Kidney epithelial cell (primary cell): ENCODE measurements at regions not wholly inside any gene's neighbourhood (a gene's known extent, or its start where the extent isn't known, plus 50 kb on each side); places are given as distances from the start of the nearest gene placed in this dataset.

Source experiments
- DNase-seq: peaks from one replicate; pipeline ENCODE4 v3.0.0-alpha.2; 2010; ENCODE audit warnings: low read depth
- H3K27me3 ChIP-seq: 2 replicates; pipeline ENCODE4 v1.6.0; 2011; ENCODE audit warnings: low read length; ENCODE audit not compliant: control insufficient read depth, insufficient read depth
- H3K36me3 ChIP-seq: 2 replicates; pipeline ENCODE4 v1.5.1; 2011; ENCODE audit warnings: low read length; ENCODE audit not compliant: control insufficient read depth, insufficient read depth
- H3K4me3 ChIP-seq: 2 replicates; pipeline ENCODE4 v1.5.1; 2011; ENCODE audit warnings: low read depth, mild to moderate bottlenecking, control low read depth, low read length
- CTCF ChIP-seq: IDR thresholded peaks from 2 replicates; pipeline ENCODE4 v1.5.1; 2011; ENCODE audit warnings: mild to moderate bottlenecking, moderate library complexity, low read length, control low read depth, inconsistent platforms; ENCODE audit not compliant: insufficient read depth, poor library complexity, severe bottlenecking

- Histone ChIP-seq H3K27me3 (no peaks in the 10 kb centered on the region), H3K4me3 (no peak overlapping the region), H3K36me3 (no peaks in the 10 kb centered on the region)
- TF ChIP-seq CTCF: no peak
- no peak for DNase-seq
Observed at GRCh38 chr16:6035161-6035560, 937.6 kb upstream of the EEF2KMT start.

DNA sequence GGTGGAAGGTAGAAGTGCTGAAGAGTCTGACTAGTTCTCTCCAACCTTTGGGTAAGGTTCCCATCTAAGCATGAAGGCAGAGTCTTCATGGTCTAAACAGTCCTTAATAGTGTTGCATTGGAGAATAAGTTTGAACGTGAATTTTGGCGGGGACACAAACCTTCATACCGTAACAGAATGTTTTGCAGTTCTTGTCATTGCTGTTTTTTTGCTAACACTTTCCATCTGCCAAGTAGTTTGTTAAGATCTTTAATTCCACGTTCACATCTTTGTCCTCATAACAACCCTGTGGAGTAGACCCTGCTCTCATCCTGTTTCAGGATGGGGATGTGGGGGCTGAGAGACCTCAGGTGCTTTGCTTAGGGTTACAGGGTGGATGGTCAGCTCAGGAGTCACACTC lies 936.9 kb upstream of the EEF2KMT start:
- Histone ChIP-seq H3K4me3 (no peak overlapping the region), H3K27me3 (no peaks in the 10 kb centered on the region), H3K36me3 (no peaks in the 10 kb centered on the region)
- TF ChIP-seq CTCF: no peak
- DNase-seq: no peak

GRCh38 chr16:6032438-6032837 lies 934.8 kb upstream of the EEF2KMT start:
- no peaks in the 10 kb centered on the region for H3K27me3 ChIP-seq
- no peak overlapping the region for H3K4me3 ChIP-seq
- TF ChIP-seq CTCF: no peak
- no peaks in the 10 kb centered on the region for H3K36me3 ChIP-seq
- DNase-seq: no peak

DNA sequence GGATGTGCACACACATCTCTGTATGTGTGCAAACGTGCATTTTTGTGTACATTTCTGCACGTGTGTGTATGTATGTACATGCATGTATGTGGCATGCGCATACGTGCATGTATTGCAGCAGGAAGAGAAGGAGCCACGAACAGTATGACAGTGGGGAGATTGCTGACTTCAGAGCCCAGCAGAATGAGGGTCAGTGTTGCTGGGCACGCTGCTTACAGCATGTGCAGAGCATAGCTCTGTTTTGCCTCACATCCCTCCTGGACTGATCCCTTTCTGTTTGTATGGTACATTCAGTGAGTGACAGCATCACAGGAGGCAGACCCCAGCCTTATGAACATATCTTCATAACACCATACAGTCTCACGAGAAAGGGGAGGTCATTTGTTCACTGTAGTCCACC lies 934.0 kb upstream of the EEF2KMT start:
- TF ChIP-seq CTCF: no peak
- Histone ChIP-seq H3K4me3 (no peak overlapping the region), H3K27me3 (no peaks in the 10 kb centered on the region), H3K36me3 (no peaks in the 10 kb centered on the region)
- no peak for DNase-seq

- Histone ChIP-seq H3K36me3 (no peaks in the 10 kb centered on the region), H3K27me3 (no peaks in the 10 kb centered on the region), H3K4me3 (no peak overlapping the region)
- no peak for DNase-seq
- TF ChIP-seq CTCF: no peak
Observed at GRCh38 chr16:6031102-6031501, 933.5 kb upstream of the EEF2KMT start.

- no peaks in the 10 kb centered on the region for H3K27me3 ChIP-seq
- no peak for TF ChIP-seq CTCF
- no peak for DNase-seq
- H3K36me3 ChIP-seq: no peaks in the 10 kb centered on the region
- no peak overlapping the region for H3K4me3 ChIP-seq
Observed at GRCh38 chr16:6027733-6028132, 930.1 kb upstream of the EEF2KMT start.
